ENCODE measurements at regions not wholly inside any gene's neighbourhood (a gene's known extent, or its start where the extent isn't known, plus 50 kb on each side); places are given as distances from the start of the nearest gene placed in this dataset.
"Not testable (repeated sequence)": the region's sequence is repeated elsewhere in the genome, so short reads cannot be mapped to it uniquely, and the experiment has no call there.

DNA sequence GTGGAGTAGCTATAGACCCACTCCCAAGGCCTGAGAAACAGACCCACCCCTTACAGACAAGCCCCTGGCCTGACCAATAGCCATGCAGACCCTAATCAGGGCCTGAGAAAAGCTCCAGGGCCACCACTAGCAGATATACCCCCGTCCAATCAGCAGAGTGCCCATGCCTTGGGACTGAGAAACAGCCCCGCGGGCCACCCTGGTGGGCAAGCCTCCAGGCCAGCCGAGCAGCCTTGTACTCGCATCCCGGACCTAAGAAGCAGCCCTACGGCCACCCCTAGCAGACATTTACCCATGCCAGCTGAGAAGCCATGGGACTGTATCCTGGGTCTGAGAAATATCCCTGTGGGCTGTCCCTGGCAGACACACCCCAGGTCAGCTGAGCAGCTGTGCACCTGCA lies 436.5 kb downstream of the SMARCA1 start:
- FAIRE-seq (no peak), DNase-seq (ENCODE audit: low spot score) (no peak)

DNA sequence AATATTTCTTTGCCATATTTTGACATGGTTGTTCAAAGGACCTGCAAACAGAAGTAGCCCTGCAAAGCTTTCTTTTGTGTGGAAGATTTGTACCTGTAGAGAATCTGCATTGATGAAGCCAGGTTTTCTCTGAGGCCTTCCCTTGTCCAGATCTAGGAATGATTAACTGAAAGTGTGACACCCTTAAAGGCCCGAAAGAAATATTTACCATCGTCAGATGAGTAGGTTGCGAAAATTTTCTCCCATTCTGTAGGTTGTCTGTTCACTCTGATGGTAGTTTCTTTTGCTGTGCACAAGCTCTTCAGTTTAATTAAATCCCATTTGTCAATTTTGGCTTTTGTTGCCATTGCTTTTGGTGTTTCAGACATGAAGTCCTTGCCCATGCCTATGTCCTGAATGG lies 439.0 kb downstream of the SMARCA1 start:
- not testable (repeated sequence) for FAIRE-seq; DNase-seq (ENCODE audit: low spot score)

DNA sequence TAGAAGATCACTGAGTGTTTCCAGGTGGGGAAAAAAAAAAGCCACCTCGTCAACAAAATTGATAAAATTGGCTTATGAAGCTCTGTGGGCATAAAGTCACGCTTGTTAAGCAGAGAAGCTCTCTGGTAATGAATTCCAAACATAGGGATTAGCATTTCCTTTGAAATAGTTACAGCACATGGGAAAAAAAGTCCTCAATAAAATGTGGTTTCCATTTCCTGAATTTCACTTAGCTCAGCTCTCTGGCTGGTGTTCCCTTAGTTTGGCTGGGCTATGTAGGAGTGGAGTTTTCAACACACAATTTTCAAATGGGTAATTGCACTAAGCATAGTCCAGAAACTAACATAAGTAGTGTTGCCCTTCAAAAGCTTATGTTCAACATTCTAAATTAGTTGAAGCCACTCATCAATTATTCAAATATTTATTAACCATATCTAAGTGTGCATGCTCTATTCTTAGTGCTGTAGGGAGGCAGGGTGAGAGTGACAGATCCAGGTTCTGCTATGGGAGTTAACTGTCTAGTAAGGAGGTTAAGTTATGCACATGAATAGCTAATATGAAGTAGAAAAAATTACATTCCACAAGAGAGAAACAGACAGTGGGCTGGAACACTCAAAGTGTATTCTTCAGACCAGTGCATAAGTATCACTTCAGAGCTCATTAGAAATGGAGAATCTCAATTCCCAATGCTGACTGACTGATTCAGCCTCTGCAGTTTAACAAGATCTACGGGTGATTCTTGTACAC lies 445.7 kb downstream of the SMARCA1 start:
- DNase-seq (ENCODE audit: low spot score) (no peak), FAIRE-seq (no peak)

DNA sequence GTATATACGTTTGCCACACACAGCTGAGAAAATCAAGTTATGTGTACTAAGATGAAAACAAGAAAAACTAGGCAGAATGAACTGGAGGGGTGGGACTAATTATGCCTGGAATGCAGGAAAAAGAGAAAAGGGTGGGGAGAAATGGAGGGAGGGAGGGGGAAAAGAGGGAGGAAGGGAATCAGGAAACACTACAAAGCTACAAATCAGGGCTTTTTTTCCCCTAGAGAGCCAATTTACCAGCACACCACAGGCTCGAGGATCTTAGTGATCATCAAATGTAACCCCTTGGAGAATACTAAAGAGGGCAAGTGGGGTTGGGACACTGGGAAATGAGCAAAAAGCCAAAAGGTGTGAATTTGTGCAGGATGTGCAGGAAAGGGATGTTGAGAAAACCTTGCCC lies 451.9 kb downstream of the SMARCA1 start:
- FAIRE-seq (no peak), DNase-seq (ENCODE audit: low spot score) (no peak)

DNA sequence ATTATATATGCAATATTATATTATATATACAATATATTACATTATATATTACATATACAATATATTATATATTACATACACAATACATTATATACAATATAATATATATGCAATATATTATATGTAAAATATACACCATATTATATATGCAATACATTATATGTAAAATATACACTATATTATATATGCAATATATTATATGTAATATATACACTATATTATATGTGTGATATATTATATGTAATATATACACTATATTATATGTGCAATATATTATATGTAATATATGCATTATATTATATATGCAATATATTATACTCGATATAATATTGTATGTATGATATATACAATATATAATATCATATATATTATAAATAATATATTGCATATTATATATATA lies 457.4 kb downstream of the SMARCA1 start:
- no peak for FAIRE-seq
- DNase-seq (ENCODE audit: low spot score), result no peak

DNA sequence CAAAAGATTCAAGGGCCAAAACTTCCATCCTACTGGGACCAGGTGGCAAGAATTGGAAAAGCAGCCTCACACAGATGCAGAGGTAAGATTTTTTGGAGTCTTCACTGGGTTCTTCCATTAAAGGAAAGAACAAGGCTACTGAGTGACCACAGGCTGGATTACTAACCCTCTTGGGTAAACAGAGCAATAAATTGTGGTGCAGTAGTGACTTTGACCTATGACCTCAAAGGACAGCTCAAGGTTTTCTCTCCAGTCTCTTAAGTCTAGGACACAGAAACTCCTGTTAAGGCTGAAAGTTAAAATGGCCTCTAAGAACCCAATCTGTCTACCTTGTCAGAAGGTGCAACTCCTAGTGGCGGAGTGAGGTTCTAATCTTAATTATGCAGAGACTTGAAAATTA lies 464.9 kb downstream of the SMARCA1 start:
- FAIRE-seq, result no peak
- no peak for DNase-seq (ENCODE audit: low spot score)

DNA sequence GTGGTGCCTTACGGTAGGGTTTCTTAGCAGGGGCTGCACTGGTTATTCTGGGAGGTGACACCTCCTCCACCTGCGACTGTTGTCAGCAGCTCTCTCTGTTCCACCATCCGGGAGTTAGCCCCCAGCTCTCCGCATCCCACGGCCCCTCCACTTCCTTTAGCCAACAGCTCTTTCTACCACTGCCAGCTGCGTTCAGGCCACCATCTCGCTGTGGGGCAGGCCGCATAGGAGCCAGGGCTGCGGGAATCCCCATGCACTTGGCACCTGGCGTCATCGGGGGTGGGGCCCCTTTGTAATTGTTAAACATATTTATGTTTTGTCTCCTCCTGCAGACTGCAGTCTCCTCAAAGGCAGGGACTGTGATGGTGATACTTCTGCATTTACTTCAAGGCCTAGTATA lies 480.2 kb downstream of the SMARCA1 start:
- FAIRE-seq (no peak), DNase-seq (ENCODE audit: low spot score) (no peak)

DNA sequence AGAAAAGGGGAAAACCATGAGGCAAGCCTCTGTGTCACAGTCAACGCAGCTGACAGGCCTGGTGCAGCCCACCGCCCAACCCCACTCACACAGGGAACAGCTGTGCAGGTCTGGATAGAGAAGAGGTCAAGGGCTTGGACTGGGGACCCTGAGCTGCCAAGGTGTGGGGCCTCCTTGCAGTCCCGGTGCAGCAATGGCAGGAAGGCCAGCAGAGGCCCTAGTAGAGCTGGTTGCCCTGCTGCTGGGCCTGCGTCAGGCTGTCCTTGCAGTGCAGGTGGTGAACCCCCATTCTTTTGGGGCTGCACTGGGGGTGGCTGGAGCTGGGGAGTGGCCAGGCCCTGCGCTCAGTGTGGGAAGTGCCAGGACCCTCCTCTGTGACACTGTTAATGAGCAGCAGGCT lies 482.0 kb downstream of the SMARCA1 start:
- DNase-seq (ENCODE audit: low spot score) (no peak), FAIRE-seq (no peak)

DNA sequence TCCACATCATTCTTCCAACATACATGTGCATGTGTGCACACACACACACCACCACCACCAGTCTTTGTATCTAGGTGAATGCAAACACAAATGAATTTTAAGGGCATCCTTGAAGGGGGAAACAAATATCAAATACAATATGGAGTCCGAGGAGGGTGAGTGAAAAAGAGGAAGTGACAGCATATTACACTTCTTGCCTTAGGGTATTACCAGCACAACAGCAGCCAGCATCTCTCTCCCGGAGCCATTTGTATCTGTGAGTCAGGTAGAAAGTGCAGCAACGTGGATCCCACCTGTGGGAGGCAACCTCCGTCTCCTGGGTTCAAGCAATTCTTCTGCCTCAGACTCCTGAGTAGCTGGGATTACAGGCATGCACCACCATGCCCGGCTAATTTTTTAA lies 483.2 kb downstream of the SMARCA1 start:
- no peak for FAIRE-seq
- DNase-seq (ENCODE audit: low spot score), result no peak

DNA sequence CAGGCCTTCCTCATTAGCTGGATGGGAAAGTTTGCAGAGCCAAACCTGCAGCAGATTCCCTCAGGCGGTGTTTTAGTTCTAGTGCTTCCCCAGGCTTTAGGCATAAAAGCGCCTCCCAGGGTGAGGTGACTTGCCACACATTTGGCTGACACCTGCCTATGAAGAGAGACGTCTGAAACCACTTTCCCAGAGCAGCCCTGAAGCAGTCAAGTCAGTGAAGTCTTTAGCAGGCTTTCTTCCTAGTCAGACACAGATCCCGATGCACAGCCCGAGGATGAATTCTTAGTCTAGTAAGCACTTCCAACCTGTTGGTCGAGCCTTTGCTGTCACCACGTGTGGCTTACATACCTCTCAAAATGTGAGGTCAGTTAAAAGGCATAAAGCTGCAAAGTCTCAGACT lies 484.1 kb downstream of the SMARCA1 start:
- FAIRE-seq (no peak), DNase-seq (ENCODE audit: low spot score) (no peak)

DNA sequence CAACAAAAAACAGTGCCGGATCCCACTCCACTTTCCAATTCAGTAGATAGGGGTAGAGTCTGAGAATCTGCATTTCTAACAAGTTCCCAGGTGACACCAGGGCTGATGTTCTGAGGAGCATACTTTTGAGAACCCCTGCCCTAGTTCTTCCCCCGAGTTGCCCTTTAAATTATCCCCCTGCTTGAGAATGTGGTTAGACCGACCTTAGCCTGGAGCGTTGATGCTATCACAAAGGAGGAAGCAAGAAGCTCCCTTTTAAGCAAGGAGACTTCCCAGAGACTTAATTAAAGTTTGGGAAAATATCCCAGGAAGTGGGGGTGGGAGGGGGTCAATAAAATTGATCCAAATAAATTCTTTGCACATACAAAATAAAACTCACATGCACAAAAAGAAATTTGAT lies 485.9 kb downstream of the SMARCA1 start:
- no peak for FAIRE-seq
- no peak for DNase-seq (ENCODE audit: low spot score)

DNA sequence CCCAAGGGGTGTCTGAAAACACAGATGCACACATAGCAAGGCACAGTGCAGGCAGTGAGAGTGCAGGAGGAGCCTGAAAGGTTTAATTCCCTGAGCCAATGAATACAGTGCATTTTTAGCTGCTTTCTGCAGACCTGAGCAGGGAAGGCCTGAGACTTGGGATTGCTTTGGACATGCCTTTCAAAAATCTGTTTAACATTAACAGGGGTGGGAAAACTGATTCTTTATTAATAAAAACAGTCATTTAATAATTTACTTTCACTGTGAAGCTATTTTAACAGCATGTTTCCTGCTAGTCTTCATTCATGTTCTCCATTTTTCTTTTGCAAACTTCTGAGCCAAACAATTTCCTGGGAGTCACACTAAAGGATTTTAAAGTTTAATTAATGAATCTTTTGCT lies 488.1 kb downstream of the SMARCA1 start:
- DNase-seq (ENCODE audit: low spot score) (no peak), FAIRE-seq (no peak)

DNA sequence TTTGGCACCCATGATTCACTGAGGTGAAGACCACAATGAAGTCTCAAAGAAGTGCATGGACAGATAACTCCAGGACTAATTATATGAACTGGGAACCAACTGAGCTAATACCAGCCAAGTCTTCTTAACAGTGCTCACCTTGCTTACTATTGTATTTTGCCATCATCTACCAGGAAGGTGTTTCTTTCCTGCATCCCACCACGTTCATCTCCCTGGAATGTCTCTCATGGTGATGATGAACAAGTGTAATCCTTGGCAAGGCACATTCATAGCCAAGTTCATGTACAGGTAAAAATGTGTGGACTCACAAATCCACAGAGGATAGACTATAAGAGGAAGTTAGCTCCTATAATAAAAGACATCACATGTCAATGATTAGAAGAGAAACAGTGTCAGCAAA lies 489.1 kb downstream of the SMARCA1 start:
- FAIRE-seq (no peak), DNase-seq (ENCODE audit: low spot score) (no peak)

DNA sequence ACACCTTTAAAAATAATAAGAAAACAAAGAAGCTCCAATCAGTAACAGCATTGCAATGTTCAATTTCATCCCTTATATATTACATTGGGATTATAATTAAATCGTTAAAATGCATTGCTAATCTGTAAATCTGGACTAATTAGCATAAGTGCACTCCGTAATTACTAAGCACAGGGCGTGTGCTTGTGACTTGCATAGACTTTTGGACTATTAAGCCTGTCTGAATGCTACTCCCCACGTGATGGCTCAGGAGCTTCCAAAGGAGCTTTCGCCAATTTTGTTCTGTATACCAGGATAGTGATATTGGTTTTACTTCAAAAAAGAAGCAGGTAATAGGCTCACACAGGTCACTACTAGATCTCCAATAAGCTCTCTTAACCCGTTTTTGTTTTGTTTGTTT lies 497.1 kb downstream of the SMARCA1 start:
- no peak for FAIRE-seq
- DNase-seq (ENCODE audit: low spot score), result no peak

DNA sequence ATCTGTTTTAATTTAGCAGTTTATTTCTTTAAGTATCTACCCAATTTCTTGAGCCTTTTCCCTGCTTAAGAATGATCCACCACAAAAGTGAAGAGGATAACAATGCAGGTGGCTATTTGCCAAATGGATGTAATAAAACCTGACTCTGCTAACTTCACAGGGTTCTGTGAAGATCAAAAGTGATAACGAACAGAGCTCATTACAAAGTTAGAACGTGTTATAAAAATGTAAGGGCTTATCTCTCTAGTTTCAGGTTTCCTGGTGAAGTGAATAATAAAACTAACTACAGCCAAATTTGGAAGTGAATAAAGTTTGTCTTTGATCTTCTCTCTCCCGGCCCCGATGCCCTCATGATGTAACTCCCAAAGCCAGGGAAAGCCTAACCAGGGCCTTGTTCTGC lies 497.9 kb downstream of the SMARCA1 start:
- DNase-seq (ENCODE audit: low spot score) (no peak), FAIRE-seq (no peak)

DNA sequence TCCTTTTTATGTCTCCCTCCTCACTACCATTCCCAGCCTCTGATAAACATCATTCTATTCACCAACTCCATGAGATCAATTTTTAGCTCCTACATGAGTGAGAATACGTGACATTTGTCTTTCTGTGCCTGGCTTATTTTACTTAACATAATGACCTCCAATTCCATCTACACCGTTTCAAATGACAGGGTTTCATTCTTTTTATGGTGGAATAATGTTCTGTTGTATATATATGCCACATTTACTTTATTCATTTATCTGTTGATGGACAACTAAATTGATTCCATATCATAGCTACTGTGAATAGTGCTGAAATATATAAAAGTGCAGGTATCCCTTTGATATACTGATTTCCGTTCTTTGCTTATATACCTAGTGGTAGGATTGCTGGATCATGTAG lies 503.9 kb downstream of the SMARCA1 start:
- FAIRE-seq, result no peak
- no peak for DNase-seq (ENCODE audit: low spot score)

DNA sequence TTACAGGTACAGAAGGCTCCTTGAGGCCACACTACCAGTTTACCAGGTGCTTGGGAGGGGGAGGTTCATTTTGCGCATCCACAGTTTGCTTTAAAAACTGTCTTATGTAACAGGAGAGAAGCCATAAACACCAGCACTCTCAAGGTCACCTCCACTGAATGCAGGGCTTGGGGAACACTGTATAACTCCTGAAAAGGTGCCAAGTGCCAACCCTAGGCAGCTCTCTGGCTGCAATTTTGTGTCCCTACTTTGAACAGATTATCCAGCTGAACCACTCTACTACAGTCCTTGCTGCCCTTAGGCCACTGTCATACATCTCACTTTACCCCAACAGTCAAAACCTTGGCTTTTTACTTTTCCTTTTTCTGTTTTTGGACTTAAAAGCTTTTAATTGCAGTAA lies 507.9 kb downstream of the SMARCA1 start:
- FAIRE-seq (no peak), DNase-seq (ENCODE audit: low spot score) (no peak)

DNA sequence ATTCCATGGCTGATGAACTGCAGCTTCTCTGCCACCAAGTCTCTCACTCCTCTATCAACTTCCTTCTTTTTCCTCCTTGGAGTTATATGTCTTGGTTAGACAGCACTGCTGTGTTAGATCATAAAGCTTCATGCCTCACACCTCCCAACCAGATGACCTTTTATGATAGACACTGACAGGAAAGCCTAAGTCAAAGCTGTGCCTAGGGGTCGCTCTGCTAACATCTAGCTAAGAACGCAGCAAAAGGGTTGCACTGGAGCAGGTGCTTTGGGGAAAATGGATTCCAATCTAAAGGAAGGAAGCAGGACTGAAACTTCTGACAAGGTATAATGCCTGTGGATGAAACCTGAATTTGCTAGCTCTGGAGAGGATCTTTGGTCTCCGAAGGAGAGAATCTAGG lies 509.7 kb downstream of the SMARCA1 start:
- FAIRE-seq, result no peak
- DNase-seq (ENCODE audit: low spot score), result no peak

DNA sequence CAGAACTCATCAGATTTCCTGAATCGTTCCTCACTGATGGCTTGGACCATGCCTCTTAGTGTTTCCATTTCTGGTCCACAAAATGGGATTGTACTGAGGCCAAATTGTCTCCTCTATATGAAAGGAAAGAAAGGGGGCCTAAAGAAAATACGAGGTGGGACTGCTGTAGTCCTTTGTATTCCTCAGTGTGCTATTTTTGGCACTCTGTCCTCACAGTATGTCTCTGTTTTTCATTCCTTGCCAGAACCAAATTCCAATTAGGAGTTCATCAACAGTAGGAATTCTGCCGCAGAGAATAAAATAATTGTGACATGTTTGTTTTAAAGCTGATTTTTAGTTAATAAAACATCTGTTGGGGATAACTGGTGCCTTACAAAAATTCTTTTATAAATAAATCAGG lies 515.7 kb downstream of the SMARCA1 start:
- FAIRE-seq (no peak), DNase-seq (ENCODE audit: low spot score) (no peak)

DNA sequence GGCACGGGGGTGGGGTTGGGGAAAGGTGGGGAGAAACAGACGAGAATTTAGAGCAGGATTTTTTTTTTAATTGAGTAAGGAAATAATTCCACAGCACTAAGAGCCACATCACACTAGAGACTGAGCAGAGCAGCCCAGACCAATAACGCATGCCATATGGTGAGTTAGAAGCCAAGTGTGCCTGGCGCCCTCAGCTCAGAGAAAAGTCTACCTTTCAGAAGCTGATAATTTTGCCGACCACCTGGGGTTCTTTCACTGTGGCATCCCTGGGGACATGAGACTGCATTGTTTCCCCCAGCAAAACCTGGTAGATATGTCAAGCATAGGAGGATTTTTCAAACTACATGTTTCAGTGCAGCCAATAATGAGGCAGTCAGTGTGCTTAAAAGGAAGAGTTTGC lies 516.8 kb downstream of the SMARCA1 start:
- FAIRE-seq (no peak), DNase-seq (ENCODE audit: low spot score) (no peak)

DNA sequence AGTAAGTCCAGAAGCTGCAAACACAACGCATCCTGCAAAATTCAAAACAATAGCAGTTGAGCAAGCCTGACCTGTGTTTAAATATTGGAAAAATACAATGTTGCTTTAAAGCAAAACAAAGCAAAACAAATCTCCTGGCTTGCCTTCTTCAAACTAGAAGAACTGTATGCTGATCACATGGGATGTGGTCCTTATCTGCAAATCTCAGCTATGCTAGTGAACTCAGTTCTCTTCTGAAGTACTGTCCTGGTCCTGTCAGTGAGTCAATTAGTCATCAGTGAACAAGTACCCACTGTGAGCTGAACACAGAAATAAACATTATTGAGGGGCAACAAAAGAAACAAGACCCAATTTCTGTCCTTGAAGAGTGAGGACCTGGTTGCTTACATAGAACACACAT lies 522.5 kb downstream of the SMARCA1 start:
- FAIRE-seq, result no peak
- no peak for DNase-seq (ENCODE audit: low spot score)

DNA sequence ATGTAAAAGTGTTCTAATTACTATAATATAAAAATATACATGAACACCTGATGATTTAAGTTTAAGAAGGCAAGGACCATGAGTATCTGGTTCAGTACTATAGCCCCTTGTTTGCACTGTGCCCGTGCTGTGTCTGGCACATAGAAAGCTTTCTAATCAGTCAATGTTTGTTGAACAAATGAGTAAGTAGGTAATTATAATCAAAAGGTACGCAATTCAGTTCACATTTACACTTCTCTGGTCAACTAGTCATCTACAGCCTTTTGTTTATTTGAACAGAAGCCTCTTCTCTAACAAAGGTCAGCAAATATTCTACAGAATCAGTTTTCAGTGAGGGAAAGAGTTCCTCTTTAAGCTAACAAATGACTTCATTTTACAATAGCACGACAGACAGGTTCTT lies 523.3 kb downstream of the SMARCA1 start:
- DNase-seq (ENCODE audit: low spot score), result no peak
- FAIRE-seq, result no peak

DNA sequence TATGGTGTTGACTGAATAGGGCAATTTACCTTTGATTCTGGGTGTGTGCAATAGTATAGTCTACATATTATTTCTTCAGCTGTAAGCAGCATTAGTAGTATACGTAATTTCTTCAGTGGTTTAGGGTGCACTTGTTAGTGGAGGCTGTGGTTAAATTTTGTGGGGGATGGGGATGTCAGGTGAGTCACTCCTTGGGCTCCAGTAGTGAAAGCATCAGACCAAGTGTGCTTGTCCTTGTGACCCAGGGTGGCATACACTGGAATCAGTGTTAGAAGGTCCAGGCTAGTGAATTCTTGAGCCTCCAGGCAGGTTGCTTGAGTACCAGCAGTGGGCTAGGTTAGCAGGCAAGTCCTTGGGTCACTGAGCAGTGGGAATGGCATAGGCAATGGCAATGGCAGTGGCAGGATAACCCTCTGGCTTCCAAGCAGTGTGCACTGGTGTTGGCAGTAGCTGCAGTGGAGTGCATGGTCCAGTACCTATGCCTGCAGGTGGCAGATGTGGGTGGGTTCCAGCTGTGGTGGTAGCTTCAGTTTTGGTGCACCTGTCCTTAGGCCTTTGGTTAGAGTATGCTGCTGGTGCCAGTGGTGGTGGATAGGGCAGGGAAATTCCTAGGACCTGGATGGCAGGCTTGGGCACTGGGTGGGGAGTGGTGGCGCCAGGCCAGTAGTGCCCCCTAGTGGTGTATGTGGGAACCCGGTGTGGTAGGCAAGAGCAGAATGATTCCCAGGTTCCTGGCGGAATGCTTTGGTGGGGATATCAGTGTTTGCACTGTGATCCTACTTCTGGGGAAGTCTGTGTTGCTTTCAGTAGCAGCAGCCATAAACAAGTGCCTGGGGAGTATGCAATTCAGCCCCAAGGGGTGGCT lies 531.0 kb downstream of the SMARCA1 start:
- FAIRE-seq, result no peak
- no peak for DNase-seq (ENCODE audit: low spot score)
